ENCODE measurements at regions not wholly inside any gene's neighbourhood (a gene's known extent, or its start where the extent isn't known, plus 50 kb on each side); places are given as distances from the start of the nearest gene placed in this dataset.
A peak's percentile ranks its signal among the peaks of the same experiment; 100 is the strongest.
"Not testable (repeated sequence)": the region's sequence is repeated elsewhere in the genome, so short reads cannot be mapped to it uniquely, and the experiment has no call there.

DNA sequence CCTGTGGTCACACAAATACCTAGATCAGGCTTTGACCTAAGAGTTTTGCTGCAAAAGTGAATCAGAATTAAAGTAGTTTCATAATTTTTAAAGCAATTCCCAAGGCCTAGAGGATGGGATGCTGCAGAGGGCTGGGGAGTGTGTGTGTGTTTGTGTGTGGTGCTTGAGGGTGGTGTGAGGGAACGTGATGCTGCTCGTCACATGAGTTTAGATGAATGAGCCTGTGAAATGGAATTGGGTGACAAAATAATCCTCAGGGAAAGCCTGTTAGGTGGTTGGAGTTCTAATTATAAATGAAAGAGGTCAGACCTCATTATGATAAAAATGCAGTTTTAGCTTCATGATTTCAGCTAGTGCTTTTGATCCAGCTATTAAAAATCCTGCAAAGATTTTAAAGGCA is 87.5 kb upstream of the TMEM170B start:
- DNase-seq: no peak

DNA sequence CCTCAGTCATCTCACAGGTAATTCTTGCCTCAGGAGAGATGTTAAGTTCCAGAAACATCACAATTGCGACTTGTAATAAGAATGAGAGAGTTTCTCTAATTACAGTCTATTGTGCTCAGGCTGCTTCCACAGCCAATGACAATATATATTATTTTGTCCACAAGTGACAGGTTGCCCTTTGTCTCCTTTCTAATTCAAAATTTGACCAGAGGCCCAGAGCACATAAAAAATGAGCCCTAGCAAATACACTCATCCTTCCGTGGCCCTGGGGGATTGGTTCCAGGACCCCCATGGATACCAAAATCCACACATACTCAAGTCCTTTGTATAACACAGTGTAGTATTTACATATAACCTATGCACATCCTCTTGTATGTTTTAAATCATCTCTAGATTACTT is 88.1 kb upstream of the TMEM170B start:
- DNase-seq: no peak

DNA sequence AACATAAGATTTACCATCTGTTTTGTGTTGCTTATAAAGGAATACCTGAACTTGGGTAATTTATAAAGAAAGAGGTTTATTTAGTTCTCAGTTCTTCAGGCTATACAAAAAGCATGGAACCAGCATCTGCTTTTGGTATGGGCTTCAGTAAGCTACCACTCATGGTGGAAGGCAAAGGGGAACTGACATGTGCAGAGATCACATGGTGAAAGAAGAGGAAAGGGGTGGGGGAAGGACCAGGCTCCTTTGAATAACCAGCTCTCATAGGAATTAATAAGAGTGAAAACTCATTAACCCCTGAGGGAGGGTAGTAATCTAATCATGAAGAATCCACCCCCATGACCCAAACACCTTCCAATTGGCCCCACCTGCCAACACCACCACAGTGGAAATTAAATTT is 89.5 kb upstream of the TMEM170B start:
- DNase-seq: no peak

DNA sequence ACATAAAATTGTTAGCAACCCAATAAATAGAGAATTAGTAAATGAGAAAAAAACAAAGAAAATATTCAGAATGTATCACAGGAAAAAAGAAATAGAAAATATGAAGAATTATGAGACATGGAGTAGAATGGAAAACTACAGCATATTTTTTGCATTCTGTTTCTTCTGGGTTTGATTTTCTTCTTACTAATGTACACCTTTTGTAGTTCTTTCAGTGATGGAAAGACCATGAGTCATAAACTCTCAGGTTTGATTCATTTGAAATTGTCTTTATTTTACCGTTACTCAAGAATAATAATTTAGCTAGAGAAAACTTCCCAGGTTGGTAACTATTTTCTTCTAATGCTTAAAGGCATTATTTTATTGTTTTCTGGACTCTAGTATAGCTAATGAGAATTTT is 90.3 kb upstream of the TMEM170B start:
- no peak for DNase-seq

DNA sequence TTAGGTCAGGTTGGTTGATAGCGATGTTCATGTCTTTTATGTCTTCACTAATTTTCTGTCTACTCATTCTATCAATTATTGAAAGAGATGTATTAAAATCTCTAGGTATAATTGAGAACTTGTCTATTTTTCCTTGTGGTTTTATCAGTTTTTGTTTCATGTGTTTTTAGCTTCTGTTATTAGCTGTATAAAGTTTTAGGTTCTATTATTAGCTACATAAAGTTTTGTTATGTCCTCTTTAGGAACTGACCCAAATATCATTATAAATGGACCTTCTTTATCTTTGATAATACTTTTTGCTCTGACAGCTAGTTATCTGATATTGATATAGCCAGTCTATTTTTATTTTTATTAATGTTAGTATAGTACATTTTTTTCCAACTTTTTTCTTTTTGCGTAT is 92.4 kb upstream of the TMEM170B start:
- no peak for DNase-seq

DNA sequence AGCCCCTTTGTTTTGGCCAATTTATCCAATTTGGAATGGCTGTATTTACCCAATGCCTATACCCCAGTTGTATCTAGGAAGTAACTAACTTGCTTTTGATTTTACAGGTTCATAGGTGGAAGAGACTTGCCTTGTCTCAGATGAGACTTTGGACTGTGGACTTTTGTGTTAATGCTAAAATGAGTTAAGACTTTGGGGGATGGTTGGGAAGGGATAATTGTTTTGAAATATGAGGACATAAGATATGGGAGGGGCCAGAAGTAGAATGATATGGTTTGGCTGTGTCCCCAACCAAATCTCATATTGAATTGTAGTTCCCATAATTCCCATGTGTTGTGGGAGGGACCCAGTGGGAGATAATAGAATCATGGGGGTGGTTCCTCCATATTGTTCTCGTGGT is 94.4 kb upstream of the TMEM170B start:
- DNase-seq: not testable (repeated sequence)

DNA sequence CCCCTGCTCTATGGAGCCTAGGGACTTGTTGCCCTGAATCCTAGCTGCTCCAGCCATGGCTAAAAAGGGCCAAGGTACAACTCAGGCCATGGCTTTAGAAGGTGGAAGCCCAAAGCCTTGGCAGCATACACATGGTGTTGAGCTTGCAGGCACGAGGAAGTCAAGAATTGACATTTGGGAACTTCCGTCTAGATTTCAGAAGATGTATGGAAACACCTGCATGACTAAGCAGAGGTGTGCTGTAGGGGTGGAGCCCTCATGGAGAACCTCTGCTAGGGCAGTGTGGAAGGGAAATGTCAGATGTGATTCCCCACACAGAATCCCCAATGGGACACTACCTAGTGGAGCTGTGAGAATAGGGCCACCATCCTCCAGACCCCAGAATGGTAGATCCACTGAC is 95.1 kb upstream of the TMEM170B start:
- no peak for DNase-seq

DNA sequence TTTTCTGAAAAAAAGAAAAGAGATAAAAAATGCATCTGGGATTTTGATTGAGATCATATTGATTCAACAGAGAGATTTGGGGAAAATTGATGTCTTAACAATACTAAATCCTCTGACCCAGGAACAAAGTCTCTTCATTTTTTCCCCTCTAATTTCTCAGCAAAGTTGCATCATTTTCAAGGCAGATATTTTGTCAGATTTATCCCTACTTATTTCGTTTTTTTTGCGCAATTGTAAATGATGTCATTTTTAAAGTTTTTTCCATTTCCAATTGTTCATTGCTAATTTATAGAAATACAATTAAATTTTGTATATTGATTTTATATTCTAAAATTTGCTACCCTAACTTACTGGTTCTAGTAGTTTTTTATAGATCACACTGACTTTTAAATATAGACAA is 97.7 kb upstream of the TMEM170B start:
- no peak for DNase-seq

DNA sequence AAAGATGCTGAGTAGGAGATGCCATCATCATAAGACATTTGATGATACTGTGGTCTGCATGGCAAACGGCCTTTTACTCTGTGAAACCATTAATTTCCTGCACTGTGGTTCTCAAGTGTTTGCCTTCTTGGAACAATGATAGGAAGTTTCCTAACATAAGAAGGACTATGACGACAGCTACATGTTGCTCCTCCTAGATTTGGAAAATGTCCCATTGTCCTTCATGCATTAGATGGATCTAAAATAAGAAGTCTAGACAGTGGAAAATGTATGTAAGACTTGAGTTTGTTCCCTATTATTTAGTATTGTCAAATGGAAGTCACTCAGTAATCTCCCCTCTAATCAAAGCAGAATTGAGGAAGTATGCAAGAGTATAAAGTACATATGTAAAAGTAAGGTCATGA is 98.5 kb upstream of the TMEM170B start:
- peak; percentile 33 for DNase-seq

DNA sequence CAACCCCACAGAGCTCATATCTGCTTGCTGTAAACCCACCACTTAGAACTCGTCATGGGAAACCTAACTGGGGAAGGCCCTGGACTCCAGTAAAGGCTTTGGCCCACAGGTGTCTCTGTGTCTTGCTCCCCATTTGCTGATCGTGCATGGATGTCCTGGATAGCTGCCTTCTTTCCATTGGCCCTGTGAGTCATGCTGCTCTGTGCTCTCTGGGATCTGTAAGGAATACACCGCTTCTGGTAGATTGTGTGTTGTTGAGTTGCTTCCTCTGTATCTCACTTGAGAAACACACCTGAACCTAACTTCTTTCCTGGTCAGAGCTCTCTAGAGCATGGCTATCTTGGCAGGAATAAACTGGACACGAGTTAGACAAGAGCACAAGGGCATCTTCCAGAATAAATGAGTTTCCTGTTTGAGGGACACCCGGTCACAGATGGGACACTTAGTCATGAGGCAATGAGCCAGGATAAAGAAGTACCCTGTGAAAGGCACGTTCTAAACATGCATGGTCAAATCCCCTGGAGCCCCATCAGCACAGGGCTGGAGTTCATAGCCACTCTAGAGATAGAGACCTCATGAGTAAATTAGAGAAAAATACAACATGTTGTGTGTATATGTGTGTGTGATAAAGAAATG is 99.6 kb upstream of the TMEM170B start:
- no peak for DNase-seq

DNA sequence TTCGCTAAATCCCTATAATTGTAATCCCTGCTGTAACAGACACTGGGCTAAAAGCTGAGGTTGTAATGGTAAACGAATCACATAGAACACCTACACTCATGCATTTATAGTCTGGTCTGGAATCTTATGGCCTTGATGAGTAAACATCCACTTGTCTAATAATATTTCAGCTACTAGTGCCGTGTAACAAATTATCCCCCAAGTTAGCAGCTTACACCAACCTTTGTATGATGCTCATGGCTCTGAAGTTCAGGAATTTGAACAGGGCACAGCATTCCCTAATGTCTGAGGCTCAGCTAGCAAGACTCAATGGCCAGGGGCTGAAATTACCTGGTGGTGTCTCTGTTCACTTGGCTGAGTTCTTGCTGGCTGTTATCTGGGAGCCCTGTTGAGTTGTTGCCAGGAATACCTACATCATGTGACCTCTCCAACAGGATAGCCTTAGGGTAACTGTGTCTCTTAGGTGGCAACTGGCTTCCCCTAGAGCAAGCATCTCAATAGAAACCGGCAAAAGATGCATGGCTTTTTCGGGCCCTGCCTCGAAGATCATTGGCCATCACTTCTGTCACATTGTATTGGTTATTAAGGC is 100.9 kb upstream of the TMEM170B start:
- DNase-seq: no peak

DNA sequence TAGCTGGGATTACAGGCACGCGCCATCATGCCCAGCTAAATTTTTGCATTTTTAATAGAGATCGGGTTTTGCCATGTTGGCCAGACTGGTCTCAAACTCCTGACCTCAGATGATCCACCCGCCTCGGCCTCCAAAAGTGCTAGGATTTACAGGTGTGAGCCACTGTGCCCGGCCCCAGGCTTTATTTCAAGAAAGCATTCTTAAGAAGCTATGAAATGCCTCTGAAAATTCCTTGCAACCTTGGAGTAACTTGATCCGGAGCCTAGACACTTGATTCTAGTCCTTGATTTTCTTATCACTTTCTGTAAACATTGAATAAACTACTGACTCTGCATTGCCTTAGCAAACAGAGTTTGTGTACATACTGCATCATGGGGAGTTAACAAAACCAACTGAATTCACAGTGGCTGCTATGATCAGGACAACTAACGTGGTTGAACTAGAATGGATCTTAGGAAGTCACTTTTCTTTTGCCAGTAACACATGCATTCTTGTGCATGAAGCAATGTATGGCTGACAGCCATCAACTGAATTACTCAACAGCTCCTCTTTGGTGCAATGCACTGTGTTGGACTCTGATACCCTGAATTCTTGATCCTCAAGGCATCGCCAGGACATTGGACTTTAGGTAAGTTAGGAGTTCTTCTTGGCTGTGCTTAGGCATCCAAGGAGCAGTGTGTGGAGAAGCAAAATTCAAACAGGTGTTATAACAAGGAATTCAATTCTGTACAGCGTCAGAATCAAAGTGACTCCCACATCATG is 102.8 kb upstream of the TMEM170B start:
- peak; percentile 18 for DNase-seq

DNA sequence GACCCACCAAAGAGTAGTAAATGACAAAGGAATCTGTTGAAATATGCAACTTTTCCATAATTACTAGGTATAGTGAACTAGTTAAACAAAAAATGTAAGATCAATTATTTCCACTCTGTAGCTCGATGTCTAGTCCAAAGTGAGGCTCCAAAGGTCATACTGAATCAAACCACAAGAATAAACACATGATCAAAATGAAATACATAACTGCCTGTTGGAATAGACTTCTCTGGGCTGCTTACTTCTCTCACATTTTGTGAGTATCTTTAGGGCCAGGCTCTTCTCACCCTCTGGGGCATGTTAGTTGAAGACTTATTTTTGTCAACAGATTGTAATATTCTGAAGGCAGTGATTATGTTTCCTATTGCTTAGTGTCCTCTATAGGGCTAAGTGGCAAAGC is 103.7 kb upstream of the TMEM170B start:
- DNase-seq: no peak

DNA sequence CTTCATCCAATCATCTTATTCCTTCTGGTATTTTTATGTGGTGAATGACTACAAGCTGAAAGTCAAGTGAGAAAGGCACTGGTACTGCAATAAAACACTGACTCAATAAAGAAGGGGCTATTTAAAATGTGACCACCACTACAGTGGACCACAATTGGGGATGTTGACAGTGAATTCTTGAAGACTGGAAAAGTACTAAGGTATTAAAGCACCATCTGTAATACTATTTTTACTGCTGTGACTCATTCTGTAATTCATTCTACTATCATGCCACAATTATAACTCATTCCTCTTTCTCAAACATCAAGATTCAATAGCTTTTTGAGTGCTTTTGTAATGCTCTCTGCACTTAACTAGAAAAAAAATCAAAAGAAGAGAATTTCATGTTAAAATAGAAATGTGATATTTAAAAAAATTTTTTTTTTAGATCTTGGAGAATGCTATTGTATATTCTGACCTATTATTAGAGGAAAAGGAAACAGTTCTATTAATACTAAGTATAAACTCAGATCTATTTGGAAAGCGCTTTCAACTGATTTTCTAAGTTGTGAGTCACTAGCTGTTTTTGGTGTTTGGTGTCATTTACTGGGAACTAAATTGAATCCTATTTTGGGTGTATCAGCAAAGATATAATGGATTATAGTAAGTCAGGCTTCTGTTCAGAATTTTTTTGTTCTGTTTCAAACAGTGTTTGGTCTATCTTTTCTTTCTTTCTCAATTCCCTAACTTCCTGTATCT is 104.7 kb upstream of the TMEM170B start:
- no peak for DNase-seq

DNA sequence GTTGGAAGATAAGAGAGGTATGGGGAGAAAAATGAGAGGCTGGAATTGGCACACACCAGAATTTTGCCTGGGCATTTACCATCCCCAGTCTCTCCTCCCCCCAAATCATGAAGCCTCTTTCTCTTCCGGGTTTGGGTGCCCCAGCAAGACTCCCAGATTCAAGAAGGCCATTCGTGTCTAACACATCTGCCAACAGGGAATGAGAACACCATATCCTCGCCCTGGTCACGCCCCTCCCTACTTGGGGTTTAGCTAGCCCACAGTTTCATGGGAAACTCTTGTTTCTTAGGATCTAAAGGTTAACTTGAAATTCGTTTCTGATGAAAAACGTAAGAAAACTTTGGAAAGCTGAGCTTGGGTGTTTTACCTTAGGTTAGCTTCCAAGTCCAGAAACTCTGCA is 105.5 kb upstream of the TMEM170B start:
- no peak for DNase-seq

DNA sequence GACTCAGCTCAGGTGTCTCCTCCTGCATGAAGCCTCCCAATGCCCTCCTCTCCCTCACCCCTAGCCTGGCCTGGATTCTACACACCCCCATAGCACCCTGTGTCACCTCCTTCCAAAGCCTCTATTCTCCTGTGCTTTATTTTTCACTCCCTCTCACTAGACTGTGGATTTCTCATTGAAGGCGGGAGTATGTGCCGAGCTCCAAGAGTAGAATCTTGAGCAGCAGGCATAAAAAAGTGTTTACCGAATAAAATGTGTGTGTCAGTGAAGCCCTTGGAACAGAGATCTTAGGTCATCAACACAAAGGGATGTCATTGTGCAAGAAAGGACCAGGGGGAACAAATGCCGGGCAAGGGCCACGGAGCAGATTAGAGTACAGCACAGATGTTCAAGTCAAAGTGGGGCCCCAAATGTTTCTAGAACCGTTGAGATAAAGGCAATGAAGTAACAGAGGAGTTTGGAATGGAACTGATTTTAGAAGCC is 106.1 kb upstream of the TMEM170B start:
- no peak for DNase-seq

DNA sequence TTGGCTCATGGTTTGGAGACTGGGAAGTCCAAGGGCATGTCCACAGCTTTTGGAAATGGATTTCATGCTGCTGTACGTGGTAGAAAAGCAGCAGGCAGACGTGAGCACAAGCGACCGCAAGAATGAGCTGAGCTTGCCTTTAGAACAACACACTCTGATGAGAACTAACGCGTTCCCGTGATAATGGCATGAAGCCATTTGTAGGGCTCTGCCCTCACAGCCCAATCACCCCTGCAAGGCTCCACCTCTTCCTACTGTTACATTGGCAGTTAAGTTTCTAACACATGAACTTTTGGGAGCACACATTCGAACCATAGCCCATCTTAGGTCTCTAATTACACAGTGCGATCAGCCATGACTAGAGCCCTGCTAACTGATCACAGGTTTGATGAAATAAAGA is 107.5 kb upstream of the TMEM170B start:
- no peak for DNase-seq

DNA sequence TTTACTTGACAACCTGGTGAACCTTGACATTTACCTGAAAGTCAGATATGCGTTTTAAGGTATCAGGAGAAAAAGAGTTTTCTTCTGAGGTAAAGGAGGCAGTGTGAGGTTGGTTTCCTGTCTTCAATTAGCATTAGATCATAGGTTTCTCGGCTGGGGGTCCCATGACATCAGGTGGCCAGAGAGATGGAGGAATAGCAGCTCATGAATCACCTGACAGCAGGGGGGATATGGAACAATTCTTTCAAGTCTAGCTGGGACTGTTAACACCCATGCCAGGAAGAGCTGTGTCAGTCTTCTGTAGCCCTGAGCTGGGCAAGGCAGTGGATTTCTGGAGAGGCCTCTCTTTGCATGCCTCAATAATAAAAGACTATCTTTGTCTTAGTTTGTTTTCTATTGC is 108.0 kb upstream of the TMEM170B start:
- DNase-seq: no peak

DNA sequence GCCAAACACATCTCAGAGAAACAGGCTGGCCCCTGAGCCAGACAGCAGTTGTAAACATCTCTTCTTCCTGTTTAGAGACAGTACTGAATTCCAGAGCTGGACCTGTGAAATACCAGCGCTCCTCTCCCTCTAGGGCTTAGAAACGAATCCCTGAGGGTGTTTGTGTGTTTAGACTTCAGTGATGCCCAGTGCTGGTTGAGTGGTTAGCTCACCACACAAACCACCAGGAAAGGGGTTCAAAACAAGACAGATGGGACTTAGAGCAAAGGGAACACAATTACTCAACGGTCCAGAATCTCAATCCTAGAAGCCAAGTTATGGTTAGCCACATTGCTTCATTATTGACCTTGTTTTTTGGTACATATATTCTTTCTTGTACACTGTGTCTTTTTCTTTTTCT is 108.7 kb upstream of the TMEM170B start:
- no peak for DNase-seq

DNA sequence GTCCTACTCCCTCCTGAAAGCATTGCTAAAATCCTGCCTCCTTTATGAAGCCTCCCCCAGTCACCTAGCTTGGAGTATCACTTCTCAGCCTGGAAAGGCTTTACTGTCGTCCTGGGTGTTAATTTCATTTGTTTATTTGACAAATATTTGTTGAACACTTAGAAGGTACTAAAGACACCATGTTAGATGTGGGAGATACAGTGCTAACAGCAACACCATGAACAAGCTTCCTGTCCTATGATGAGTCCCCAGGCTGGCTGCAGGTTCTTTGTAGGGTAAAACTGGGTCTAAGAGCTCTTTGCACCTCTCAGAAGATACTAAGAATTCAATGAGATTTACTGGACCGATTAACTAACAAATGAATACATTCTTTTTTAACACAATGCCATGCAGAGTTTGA is 109.2 kb upstream of the TMEM170B start:
- DNase-seq: no peak

DNA sequence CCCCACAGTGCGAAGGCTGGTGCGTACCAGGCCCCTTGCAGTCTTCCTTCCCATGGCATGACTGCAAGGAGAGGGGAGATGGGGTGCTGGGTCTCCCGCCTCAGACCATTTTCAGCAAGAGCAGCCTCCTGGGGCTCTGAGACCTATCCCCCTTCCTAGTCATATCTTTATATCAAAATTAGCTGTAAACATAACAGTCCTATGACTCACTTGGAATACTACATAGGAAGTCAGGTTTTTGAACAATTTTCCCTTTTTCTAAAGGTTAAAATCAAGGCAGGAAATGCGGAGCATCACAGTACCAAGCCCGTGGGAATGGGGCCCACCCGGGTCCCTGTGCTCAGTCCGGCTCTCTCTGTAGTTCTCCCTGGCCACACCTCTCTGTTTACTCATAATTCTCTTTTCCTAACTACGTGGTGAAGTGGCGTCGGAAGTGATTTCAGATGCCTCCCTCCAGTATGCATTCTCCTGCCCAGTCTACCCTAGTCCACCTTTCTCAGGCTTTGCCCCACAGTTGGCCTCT is 109.8 kb upstream of the TMEM170B start:
- DNase-seq: no peak

DNA sequence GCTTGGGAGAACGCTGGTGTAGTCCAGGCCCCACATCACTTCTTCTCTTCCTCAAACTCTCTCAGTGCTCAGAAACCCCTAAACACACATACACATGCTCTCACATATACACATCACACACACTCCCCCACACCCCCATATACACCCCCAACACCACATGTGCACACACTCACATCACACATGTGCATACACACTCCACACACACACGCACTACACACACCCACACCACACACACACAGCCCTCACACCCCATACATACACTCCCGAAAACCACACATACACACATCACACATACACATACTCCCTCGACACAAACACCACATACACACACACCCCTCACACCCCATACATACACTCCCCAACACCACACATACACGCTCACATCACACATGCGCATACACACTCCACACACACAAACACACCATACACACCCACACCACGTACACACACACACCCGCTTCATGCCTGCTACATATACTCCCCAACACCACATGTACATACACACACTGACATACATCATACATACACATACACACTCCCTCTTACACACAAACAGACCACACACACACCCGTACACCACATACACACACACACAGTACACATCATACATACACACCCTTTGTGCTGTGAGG is 110.3 kb upstream of the TMEM170B start:
- DNase-seq: no peak

DNA sequence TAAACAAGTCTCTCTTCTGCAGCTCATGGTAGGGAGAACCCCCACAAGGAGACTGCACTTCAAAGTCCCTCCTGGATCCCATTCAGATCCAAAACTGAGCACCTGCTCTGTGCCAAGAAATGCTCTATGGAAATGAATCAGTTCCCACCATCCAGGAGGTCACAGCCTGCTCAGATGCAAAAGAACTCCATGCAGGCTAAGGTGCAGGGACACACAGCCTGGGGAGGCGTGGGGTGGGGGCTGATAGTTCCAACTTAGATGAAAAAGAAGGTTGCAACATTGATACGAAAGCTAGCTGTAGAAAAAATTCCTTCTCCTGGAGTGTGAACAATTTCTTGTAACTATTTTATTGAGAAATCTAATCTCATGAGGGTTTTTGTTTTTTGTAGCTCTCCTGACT is 111.0 kb upstream of the TMEM170B start:
- no peak for DNase-seq
